SK-N-SH (cell line): ENCODE measurements at regions not wholly inside any gene's neighbourhood (a gene's known extent, or its start where the extent isn't known, plus 50 kb on each side); places are given as distances from the start of the nearest gene placed in this dataset.

ENCODE experiments used
- CTCF ChIP-seq: fragments of 200-600 bp; sonication (generic); IDR thresholded peaks from 2 replicates; pipeline ENCODE4 v1.6.1; 2017; ENCODE audit warnings: antibody characterized with exemption, mild to moderate bottlenecking, moderate library complexity
- FOXM1 ChIP-seq: IDR thresholded peaks from 2 replicates; pipeline ENCODE4 v1.4.0; 2012; ENCODE audit warnings: low read depth, mild to moderate bottlenecking
- RAD21 ChIP-seq: IDR thresholded peaks from 2 replicates; pipeline ENCODE4 v1.6.1; 2012; ENCODE audit warnings: mild to moderate bottlenecking, low read length

GRCh38 chr6:68239034-68239433, 396.0 kb upstream of the ADGRB3 start:
- TF ChIP-seq CTCF (no peak), FOXM1 (no peak), RAD21 (no peak)
